Caco-2 (cell line): ENCODE measurements at regions not wholly inside any gene's neighbourhood (a gene's known extent, or its start where the extent isn't known, plus 50 kb on each side); places are given as distances from the start of the nearest gene placed in this dataset.

Source experiments
- BruUV-seq: library from RNA; stranded (reverse); fragments of 400-500 nt; replicated peaks from 2 replicates; lab custom pipeline; 2021; lab: Mats Ljungman, UMichigan
- CTCF ChIA-PET: fragments of 300-600 bp; sonication (Branson Sonifier 250); formaldehyde crosslinking; loops from one replicate; lab custom pipeline; 2022; ENCODE audit warnings: antibody characterized with exemption; lab: Charles Lee
- POLR2A ChIA-PET: fragments of 300-600 bp; sonication (Branson Sonifier 250); formaldehyde crosslinking; loops from one replicate; lab custom pipeline; 2022; ENCODE audit warnings: antibody characterized with exemption; lab: Charles Lee
- DNase-seq, 2 experiments: peaks; one replicate each; pipeline versions ENCODE4 v3.0.0 to v3.0.0-alpha.2; 2020 to 2022
- H3K27me3 ChIP-seq: replicated peaks from 2 replicates; pipeline ENCODE4 v1.6.0; 2011; ENCODE audit warnings: low read length; ENCODE audit not compliant: control insufficient read depth, insufficient read depth
- H3K36me3 ChIP-seq: 2 replicates; pipeline ENCODE4 v1.5.1; 2011; ENCODE audit warnings: low read length; ENCODE audit not compliant: control insufficient read depth, insufficient read depth
- H3K4me1 ChIP-seq: fragments of 250-450 bp; sonication (Bioruptor Pico); 2 replicates; pipeline ENCODE4 v1.5.1; 2020; ENCODE audit warnings: mild to moderate bottlenecking
- H3K4me3 ChIP-seq: 2 replicates; pipeline ENCODE4 v1.5.1; 2011; ENCODE audit warnings: low read depth, mild to moderate bottlenecking, control low read depth, low read length
- H3K9me3 ChIP-seq: fragments of 250-450 bp; sonication (Bioruptor Pico); 2 replicates; pipeline ENCODE4 v1.5.1; 2020; ENCODE audit warnings: mild to moderate bottlenecking, moderate library complexity
- H3K27ac Mint-ChIP-seq: one replicate; pipeline ENCODE4 v1.8.0; 2022; ENCODE audit warnings: mixed read lengths; ENCODE audit not compliant: unreplicated experiment
- H3K27me3 Mint-ChIP-seq: one replicate; pipeline ENCODE4 v1.8.0; 2022; ENCODE audit warnings: mixed read lengths; ENCODE audit not compliant: insufficient read depth, unreplicated experiment
- H3K36me3 Mint-ChIP-seq: one replicate; pipeline ENCODE4 v1.8.0; 2022; ENCODE audit warnings: mild to moderate bottlenecking, mixed read lengths; ENCODE audit not compliant: insufficient read depth, unreplicated experiment
- H3K4me1 Mint-ChIP-seq: one replicate; pipeline ENCODE4 v1.8.0; 2022; ENCODE audit warnings: low read depth, mixed read lengths; ENCODE audit not compliant: unreplicated experiment
- H3K4me3 Mint-ChIP-seq: one replicate; pipeline ENCODE4 v1.8.0; 2022; ENCODE audit warnings: mild to moderate bottlenecking, moderate library complexity, mixed read lengths; ENCODE audit not compliant: unreplicated experiment
- H3K9me3 Mint-ChIP-seq: one replicate; pipeline ENCODE4 v1.8.0; 2022; ENCODE audit warnings: mixed read lengths; ENCODE audit not compliant: unreplicated experiment
- CTCF ChIP-seq, 2 experiments: fragments of 200-600 bp in 1 of 2; IDR thresholded peaks; 1 replicate in 1 of 2; 2 replicates in 1 of 2; pipeline versions ENCODE4 v1.5.1 to v1.8.0; 2011 to 2022; ENCODE audit warnings: antibody characterized with exemption in 1 of 2, control low read depth in 1 of 2, inconsistent platforms in 1 of 2, low read depth in 1 of 2, low read length in 1 of 2, mild to moderate bottlenecking in 1 of 2, moderate library complexity in 1 of 2; ENCODE audit not compliant: insufficient read depth in 1 of 2, severe bottlenecking in 1 of 2, unreplicated experiment in 1 of 2
- intact Hi-C: fragments of 100-400 bp; cut with micrococcal nuclease; formaldehyde crosslinking; loops from one replicate; pipeline ENCODE4 v1.10.0; 2022; ENCODE audit not compliant: unreplicated experiment

- Histone ChIP-seq H3K4me3 (no peak overlapping the region), H3K9me3 (peaks cover 17% of the 10 kb centered on the region), H3K36me3 (no peaks in the 10 kb centered on the region), H3K4me1 (peaks cover 6% of the 10 kb centered on the region), H3K27me3 (no peaks in the 10 kb centered on the region)
- no peaks in the 10 kb centered on the region for H3K36me3 Mint-ChIP-seq
- ChIA-PET CTCF (no interaction called here), POLR2A (no interaction called here)
- DNase-seq: no peak
- H3K27me3 Mint-ChIP-seq: no peaks in the 10 kb centered on the region
- H3K4me3 Mint-ChIP-seq: no peak overlapping the region
- intact Hi-C loops: no loop called here
- peaks cover 21% of the 10 kb centered on the region for H3K9me3 Mint-ChIP-seq
- no peak for TF ChIP-seq CTCF (IDR thresholded peaks at IDR 0.05; ENCODE audit: insufficient read depth in 1 of 2, low read depth in 1 of 2, low read length in 1 of 2, severe bottlenecking in 1 of 2, unreplicated experiment in 1 of 2)
- BruUV-seq: no TSS peak
- H3K4me1 Mint-ChIP-seq: no peaks in the 10 kb centered on the region
- H3K27ac Mint-ChIP-seq: no peak overlapping the region
These were observed 301.1 kb downstream of the IRS2 start for GRCh38 chr13:109485136-109485794.

GRCh38 chr13:109483284-109483683 lies 303.1 kb downstream of the IRS2 start:
- H3K4me1 ChIP-seq: peaks cover 13% of the 10 kb centered on the region
- no peaks in the 10 kb centered on the region for H3K27me3 ChIP-seq
- DNase-seq: no peak
- Mint-ChIP-seq H3K4me3 (no peak overlapping the region), H3K36me3 (no peaks in the 10 kb centered on the region), H3K4me1 (no peaks in the 10 kb centered on the region), H3K27ac (no peak overlapping the region), H3K9me3 (peaks cover 13% of the 10 kb centered on the region), H3K27me3 (no peaks in the 10 kb centered on the region)
- no peak for TF ChIP-seq CTCF (IDR thresholded peaks at IDR 0.05; ENCODE audit: insufficient read depth in 1 of 2, low read depth in 1 of 2, low read length in 1 of 2, severe bottlenecking in 1 of 2, unreplicated experiment in 1 of 2)
- H3K9me3 ChIP-seq: peaks cover 3% of the 10 kb centered on the region; the same call in 1 of the 2 replicates
- no peaks in the 10 kb centered on the region for H3K36me3 ChIP-seq
- intact Hi-C loops: no loop called here
- H3K4me3 ChIP-seq: no peak overlapping the region
- ChIA-PET CTCF (no interaction called here), POLR2A (no interaction called here)
- BruUV-seq: no TSS peak

GRCh38 chr13:109481040-109481439 lies 305.3 kb downstream of the IRS2 start:
- no peaks in the 10 kb centered on the region for H3K9me3 Mint-ChIP-seq
- POLR2A ChIA-PET: no interaction called here
- CTCF ChIA-PET: no interaction called here
- H3K27me3 ChIP-seq: no peaks in the 10 kb centered on the region; the same call in 1 of the 2 replicates
- no peak overlapping the region for H3K27ac Mint-ChIP-seq
- H3K4me3 Mint-ChIP-seq: no peak overlapping the region
- DNase-seq: no peak
- H3K36me3 ChIP-seq: no peaks in the 10 kb centered on the region
- no peak overlapping the region for H3K4me3 ChIP-seq
- H3K36me3 Mint-ChIP-seq: no peaks in the 10 kb centered on the region
- H3K4me1 Mint-ChIP-seq: no peaks in the 10 kb centered on the region
- H3K9me3 ChIP-seq: no peaks in the 10 kb centered on the region
- BruUV-seq: no TSS peak
- no peak for TF ChIP-seq CTCF (IDR thresholded peaks at IDR 0.05; ENCODE audit: insufficient read depth in 1 of 2, low read depth in 1 of 2, low read length in 1 of 2, severe bottlenecking in 1 of 2, unreplicated experiment in 1 of 2)
- no peaks in the 10 kb centered on the region for H3K27me3 Mint-ChIP-seq
- H3K4me1 ChIP-seq: peaks cover 13% of the 10 kb centered on the region
- intact Hi-C loops: no loop called here
